HCT116 (cell line): ENCODE measurements at regions not wholly inside any gene's neighbourhood (a gene's known extent, or its start where the extent isn't known, plus 50 kb on each side); places are given as distances from the start of the nearest gene placed in this dataset.

Source experiments
- ATAC-seq: fragments of 200-7000 bp; cut with Tn5 transposase; 2 replicates; pipeline ENCODE4 v1.9.1; 2020; ENCODE audit warnings: mild to moderate bottlenecking, moderate library complexity
- BruUV-seq: library from RNA; stranded (reverse); fragments of 400-500 nt; replicated peaks from 2 replicates; lab custom pipeline; 2021; lab: Mats Ljungman, UMichigan
- CTCF ChIA-PET: fragments of 300-600 bp; sonication (Branson Sonifier 250); formaldehyde crosslinking; loops from one replicate; lab custom pipeline; 2021; ENCODE audit warnings: antibody characterized with exemption; lab: Charles Lee
- POLR2A ChIA-PET: fragments of 300-600, 350-600 bp; sonication (Branson Sonifier 250); formaldehyde crosslinking; loops from one replicate; lab custom pipeline; 2021; ENCODE audit warnings: antibody characterized with exemption; lab: Charles Lee
- RAD21 ChIA-PET, 2 experiments: fragments of 300-600 bp; sonication (Branson Sonifier 250); formaldehyde crosslinking; loops; one replicate each; lab custom pipeline; 2023; ENCODE audit warnings: low total read pairs in 2 of 2; ENCODE audit not compliant: uncharacterized antibody in 2 of 2, unreplicated experiment in 2 of 2, low non-redundant PET in 1 of 2; lab: Charles Lee
- DNase-seq: peaks from one replicate; pipeline ENCODE4 v3.0.0-alpha.2; 2010; ENCODE audit warnings: low read depth, low spot score
- H2AFZ ChIP-seq: fragments of 200-600 bp; shearing (Covaris generic), sonication (generic); 2 replicates; pipeline ENCODE4 v1.6.1; 2017; ENCODE audit warnings: low read depth, mixed run types, mixed read lengths, antibody characterized with exemption, low read length; ENCODE audit not compliant: poor library complexity, severe bottlenecking
- H3K27ac ChIP-seq: 2 replicates; pipeline ENCODE4 v1.5.1; 2012; ENCODE audit warnings: low read depth, low read length
- H3K27me3 ChIP-seq: fragments of 200-600 bp; sonication (generic); 2 replicates; pipeline ENCODE4 v1.6.1; 2016; ENCODE audit warnings: mixed run types, low read length, mixed read lengths; ENCODE audit not compliant: insufficient read depth
- H3K36me3 ChIP-seq, 2 experiments: fragments of 200-500 bp in 1 of 2; fragments of 200-600 bp in 1 of 2; sonication (Bioruptor generic) in 1 of 2; sonication (generic) in 1 of 2; 2 replicates each; pipeline versions ENCODE4 v1.5.1 to v1.6.1; 2014 to 2016; ENCODE audit warnings: low read length in 2 of 2, inconsistent platforms in 1 of 2, mixed read lengths in 1 of 2, mixed run types in 1 of 2; ENCODE audit not compliant: insufficient read depth in 2 of 2, control insufficient read depth in 1 of 2
- H3K4me1 ChIP-seq, 2 experiments: fragments of 200-600 bp in 1 of 2; sonication (generic) in 1 of 2; 2 replicates each; pipeline versions ENCODE4 v1.5.1 to v1.6.1; 2012 to 2017; ENCODE audit warnings: low read length in 2 of 2, inconsistent platforms in 1 of 2, mild to moderate bottlenecking in 1 of 2, mixed read lengths in 1 of 2, mixed run types in 1 of 2, moderate library complexity in 1 of 2; ENCODE audit not compliant: insufficient read depth in 2 of 2, control insufficient read depth in 1 of 2
- H3K4me2 ChIP-seq: fragments of 200-600 bp; sonication (generic); 2 replicates; pipeline ENCODE4 v1.6.1; 2017; ENCODE audit warnings: mixed run types, low read length, mixed read lengths
- H3K4me3 ChIP-seq, 2 experiments: fragments of 200-600 bp in 1 of 2; sonication (generic) in 1 of 2; replicated peaks in 1 of 2; 2 replicates each; pipeline ENCODE4 v1.5.1; 2011 to 2016; ENCODE audit warnings: low read length in 2 of 2, control low read depth in 1 of 2, low read depth in 1 of 2, mild to moderate bottlenecking in 1 of 2, mixed read lengths in 1 of 2, mixed run types in 1 of 2
- H3K79me2 ChIP-seq: fragments of 200-600 bp; sonication (generic); 2 replicates; pipeline ENCODE4 v1.6.1; 2017; ENCODE audit warnings: mild to moderate bottlenecking, mixed run types, low read length, moderate library complexity, mixed read lengths; ENCODE audit not compliant: insufficient read depth
- H3K9ac ChIP-seq: fragments of 200-600 bp; sonication (generic); 2 replicates; pipeline ENCODE4 v1.6.1; 2016; ENCODE audit warnings: low read length, mixed read lengths
- H3K9me2 ChIP-seq: fragments of 200-600 bp; sonication (generic), shearing (Covaris generic); 2 replicates; pipeline ENCODE4 v1.6.1; 2017; ENCODE audit warnings: mixed run types, mild to moderate bottlenecking, moderate library complexity; ENCODE audit not compliant: insufficient read depth
- H3K9me3 ChIP-seq, 2 experiments: fragments of 200-500 bp in 1 of 2; fragments of 200-600 bp in 1 of 2; sonication (Bioruptor generic) in 1 of 2; sonication (generic) in 1 of 2; 2 replicates each; pipeline ENCODE4 v1.6.1; 2014 to 2017; ENCODE audit warnings: low read length in 2 of 2, mixed read lengths in 2 of 2, inconsistent platforms in 1 of 2, low read depth in 1 of 2, mild to moderate bottlenecking in 1 of 2, mixed run types in 1 of 2, moderate library complexity in 1 of 2; ENCODE audit not compliant: control insufficient read depth in 1 of 2, insufficient read depth in 1 of 2
- H4K20me1 ChIP-seq: fragments of 200-600 bp; sonication (generic), shearing (Covaris generic); 2 replicates; pipeline ENCODE4 v1.6.1; 2017; ENCODE audit warnings: mixed run types, mild to moderate bottlenecking, moderate library complexity; ENCODE audit not compliant: insufficient read depth
- EGR1 ChIP-seq: IDR thresholded peaks from 2 replicates; pipeline ENCODE4 v1.6.1; 2012; ENCODE audit warnings: low read depth
- ELF1 ChIP-seq: IDR thresholded peaks from 2 replicates; pipeline ENCODE4 v1.6.1; 2012; ENCODE audit warnings: low read depth, borderline replicate concordance
- EZH2 ChIP-seq: fragments of 200-600 bp; sonication (generic); IDR thresholded peaks from 2 replicates; pipeline ENCODE4 v1.6.1; 2017; ENCODE audit warnings: antibody characterized with exemption, mixed run types
- EZH2phosphoT487 ChIP-seq: fragments of 200-600 bp; IDR thresholded peaks from 2 replicates; pipeline ENCODE4 v1.6.1; 2018; ENCODE audit warnings: antibody characterized with exemption, borderline replicate concordance
- JUND ChIP-seq: IDR thresholded peaks from 2 replicates; pipeline ENCODE4 v1.6.1; 2012
- POLR2A ChIP-seq: IDR thresholded peaks from 2 replicates; pipeline ENCODE4 v1.7.0; 2011; ENCODE audit warnings: borderline replicate concordance; ENCODE audit not compliant: insufficient read depth, insufficient read length; ENCODE audit errors: extremely low read depth
- POLR2AphosphoS5 ChIP-seq: IDR thresholded peaks from 2 replicates; pipeline ENCODE4 v1.6.1; 2011; ENCODE audit warnings: mild to moderate bottlenecking, low read depth, low read length, moderate library complexity
- RAD21 ChIP-seq: IDR thresholded peaks from 2 replicates; pipeline ENCODE4 v1.6.1; 2012; ENCODE audit warnings: low read depth, mild to moderate bottlenecking
- SP1 ChIP-seq: IDR thresholded peaks from 2 replicates; pipeline ENCODE4 v1.6.1; 2012; ENCODE audit warnings: low read depth
- SRF ChIP-seq: IDR thresholded peaks from 2 replicates; pipeline ENCODE4 v1.6.1; 2012; ENCODE audit warnings: low read depth
- ZFX ChIP-seq: fragments of 450-650 bp; IDR thresholded peaks from 2 replicates; pipeline ENCODE4 v1.6.1; 2017
- intact Hi-C: fragments of 100-400 bp; cut with micrococcal nuclease; formaldehyde crosslinking; loops from 2 replicates; pipeline ENCODE4 v1.10.0; 2022
- TF ChIP-seq, protein P1 (sequence below): IDR thresholded peaks from 2 replicates; pipeline ENCODE4 v1.6.1; 2012; ENCODE audit warnings: low read depth
- TF ChIP-seq, protein P2 (sequence below), 3 experiments: fragments of 200-600 bp in 1 of 3; sonication (generic) in 1 of 3; IDR thresholded peaks in 2 of 3; conservative IDR thresholded peaks in 1 of 3; 2 replicates each; pipeline ENCODE4 v1.5.1; 2012 to 2017; ENCODE audit warnings: low read depth in 2 of 3, low read length in 2 of 3, antibody characterized with exemption in 1 of 3, borderline replicate concordance in 1 of 3, control low read depth in 1 of 3, mild to moderate bottlenecking in 1 of 3, mixed read lengths in 1 of 3, mixed run types in 1 of 3, moderate library complexity in 1 of 3; ENCODE audit not compliant: insufficient read depth in 1 of 3
- TF ChIP-seq, protein P3 (sequence below): IDR thresholded peaks from 2 replicates; pipeline ENCODE4 v1.6.1; 2011; ENCODE audit warnings: mild to moderate bottlenecking, low read length, moderate library complexity; ENCODE audit not compliant: insufficient replicate concordance; ENCODE audit errors: extremely low read depth
- TF ChIP-seq, protein P4 (sequence below): IDR thresholded peaks from 2 replicates; pipeline ENCODE4 v1.6.1; 2012

DNA sequence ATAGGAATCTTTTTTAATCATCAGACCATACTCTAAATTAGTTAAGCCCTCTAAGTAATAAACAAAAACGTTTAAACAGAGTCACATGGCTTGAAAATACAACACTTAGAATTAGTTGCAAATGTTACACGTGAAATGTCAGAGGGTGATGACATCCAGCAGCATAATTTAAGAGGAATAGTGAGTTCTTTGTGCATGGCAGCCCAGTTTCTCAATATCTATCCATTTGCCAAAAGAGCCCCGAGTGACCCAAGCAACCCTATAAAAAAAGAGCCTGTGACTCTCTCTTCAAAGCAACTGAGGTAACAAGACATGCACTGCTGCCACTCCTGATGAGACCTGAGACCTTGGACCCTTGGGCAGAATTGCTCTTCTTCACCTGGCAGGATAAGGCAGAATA is 96.9 kb upstream of the RASA1 start (continued):
- TF ChIP-seq, protein P1, sequence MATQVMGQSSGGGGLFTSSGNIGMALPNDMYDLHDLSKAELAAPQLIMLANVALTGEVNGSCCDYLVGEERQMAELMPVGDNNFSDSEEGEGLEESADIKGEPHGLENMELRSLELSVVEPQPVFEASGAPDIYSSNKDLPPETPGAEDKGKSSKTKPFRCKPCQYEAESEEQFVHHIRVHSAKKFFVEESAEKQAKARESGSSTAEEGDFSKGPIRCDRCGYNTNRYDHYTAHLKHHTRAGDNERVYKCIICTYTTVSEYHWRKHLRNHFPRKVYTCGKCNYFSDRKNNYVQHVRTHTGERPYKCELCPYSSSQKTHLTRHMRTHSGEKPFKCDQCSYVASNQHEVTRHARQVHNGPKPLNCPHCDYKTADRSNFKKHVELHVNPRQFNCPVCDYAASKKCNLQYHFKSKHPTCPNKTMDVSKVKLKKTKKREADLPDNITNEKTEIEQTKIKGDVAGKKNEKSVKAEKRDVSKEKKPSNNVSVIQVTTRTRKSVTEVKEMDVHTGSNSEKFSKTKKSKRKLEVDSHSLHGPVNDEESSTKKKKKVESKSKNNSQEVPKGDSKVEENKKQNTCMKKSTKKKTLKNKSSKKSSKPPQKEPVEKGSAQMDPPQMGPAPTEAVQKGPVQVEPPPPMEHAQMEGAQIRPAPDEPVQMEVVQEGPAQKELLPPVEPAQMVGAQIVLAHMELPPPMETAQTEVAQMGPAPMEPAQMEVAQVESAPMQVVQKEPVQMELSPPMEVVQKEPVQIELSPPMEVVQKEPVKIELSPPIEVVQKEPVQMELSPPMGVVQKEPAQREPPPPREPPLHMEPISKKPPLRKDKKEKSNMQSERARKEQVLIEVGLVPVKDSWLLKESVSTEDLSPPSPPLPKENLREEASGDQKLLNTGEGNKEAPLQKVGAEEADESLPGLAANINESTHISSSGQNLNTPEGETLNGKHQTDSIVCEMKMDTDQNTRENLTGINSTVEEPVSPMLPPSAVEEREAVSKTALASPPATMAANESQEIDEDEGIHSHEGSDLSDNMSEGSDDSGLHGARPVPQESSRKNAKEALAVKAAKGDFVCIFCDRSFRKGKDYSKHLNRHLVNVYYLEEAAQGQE = no peak
- TF ChIP-seq, all 23 proteins: peak for 0

DNA sequence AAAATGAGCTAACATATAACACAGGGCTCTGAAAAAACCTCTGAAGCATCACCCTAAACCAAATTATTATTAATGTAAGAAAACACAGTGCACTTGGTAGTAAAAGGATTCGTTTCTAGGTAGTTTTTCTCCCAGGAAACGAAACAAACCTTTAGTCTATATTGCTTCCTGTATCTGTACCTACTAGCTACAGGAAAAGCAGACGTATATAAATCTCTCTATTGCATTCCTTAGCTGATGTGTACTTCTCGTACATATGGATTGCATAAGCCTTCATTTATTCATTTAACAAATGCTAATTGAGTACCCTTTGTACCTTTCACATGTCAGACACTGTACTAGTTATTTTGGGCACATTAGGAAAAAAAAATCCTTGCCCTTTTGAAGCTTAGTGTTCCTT is 85.0 kb upstream of the RASA1 start:
- POLR2A ChIA-PET = no interaction called here
- H3K9me2 ChIP-seq = no peaks in the 10 kb centered on the region
- CTCF ChIA-PET = no interaction called here
- ATAC-seq (no peak), DNase-seq (no peak)
- no peaks in the 10 kb centered on the region for H3K79me2 ChIP-seq
- RAD21 ChIA-PET = no interaction called here
- no peaks in the 10 kb centered on the region for H3K36me3 ChIP-seq
- intact Hi-C loops = no loop called here
- BruUV-seq = no TSS peak
- H3K4me1 ChIP-seq = no peaks in the 10 kb centered on the region
- H3K27me3 ChIP-seq = no peaks in the 10 kb centered on the region
- no peaks in the 10 kb centered on the region for H4K20me1 ChIP-seq
- no peak overlapping the region for H3K27ac ChIP-seq
- no peak overlapping the region for H2AFZ ChIP-seq
- no peak overlapping the region for H3K9ac ChIP-seq
- H3K9me3 ChIP-seq = no peaks in the 10 kb centered on the region
- no peak overlapping the region for H3K4me2 ChIP-seq
- no peak overlapping the region for H3K4me3 ChIP-seq
- TF ChIP-seq ELF1 (no peak), SRF (no peak), POLR2AphosphoS5 (no peak), EZH2phosphoT487 (no peak), EGR1 (no peak), ZFX (no peak), RAD21 (no peak), EZH2 (no peak), JUND (no peak), SP1 (no peak), POLR2A (no peak)
- TF ChIP-seq, protein P2, sequence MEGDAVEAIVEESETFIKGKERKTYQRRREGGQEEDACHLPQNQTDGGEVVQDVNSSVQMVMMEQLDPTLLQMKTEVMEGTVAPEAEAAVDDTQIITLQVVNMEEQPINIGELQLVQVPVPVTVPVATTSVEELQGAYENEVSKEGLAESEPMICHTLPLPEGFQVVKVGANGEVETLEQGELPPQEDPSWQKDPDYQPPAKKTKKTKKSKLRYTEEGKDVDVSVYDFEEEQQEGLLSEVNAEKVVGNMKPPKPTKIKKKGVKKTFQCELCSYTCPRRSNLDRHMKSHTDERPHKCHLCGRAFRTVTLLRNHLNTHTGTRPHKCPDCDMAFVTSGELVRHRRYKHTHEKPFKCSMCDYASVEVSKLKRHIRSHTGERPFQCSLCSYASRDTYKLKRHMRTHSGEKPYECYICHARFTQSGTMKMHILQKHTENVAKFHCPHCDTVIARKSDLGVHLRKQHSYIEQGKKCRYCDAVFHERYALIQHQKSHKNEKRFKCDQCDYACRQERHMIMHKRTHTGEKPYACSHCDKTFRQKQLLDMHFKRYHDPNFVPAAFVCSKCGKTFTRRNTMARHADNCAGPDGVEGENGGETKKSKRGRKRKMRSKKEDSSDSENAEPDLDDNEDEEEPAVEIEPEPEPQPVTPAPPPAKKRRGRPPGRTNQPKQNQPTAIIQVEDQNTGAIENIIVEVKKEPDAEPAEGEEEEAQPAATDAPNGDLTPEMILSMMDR (IDR thresholded peaks at IDR 0.05 in 2 of 3, conservative IDR thresholded peaks at IDR 0.05 in 1 of 3; ENCODE audit: borderline replicate concordance in 1 of 3, insufficient read depth in 1 of 3, low read depth in 2 of 3, low read length in 2 of 3) = no peak
- TF ChIP-seq, protein P3, sequence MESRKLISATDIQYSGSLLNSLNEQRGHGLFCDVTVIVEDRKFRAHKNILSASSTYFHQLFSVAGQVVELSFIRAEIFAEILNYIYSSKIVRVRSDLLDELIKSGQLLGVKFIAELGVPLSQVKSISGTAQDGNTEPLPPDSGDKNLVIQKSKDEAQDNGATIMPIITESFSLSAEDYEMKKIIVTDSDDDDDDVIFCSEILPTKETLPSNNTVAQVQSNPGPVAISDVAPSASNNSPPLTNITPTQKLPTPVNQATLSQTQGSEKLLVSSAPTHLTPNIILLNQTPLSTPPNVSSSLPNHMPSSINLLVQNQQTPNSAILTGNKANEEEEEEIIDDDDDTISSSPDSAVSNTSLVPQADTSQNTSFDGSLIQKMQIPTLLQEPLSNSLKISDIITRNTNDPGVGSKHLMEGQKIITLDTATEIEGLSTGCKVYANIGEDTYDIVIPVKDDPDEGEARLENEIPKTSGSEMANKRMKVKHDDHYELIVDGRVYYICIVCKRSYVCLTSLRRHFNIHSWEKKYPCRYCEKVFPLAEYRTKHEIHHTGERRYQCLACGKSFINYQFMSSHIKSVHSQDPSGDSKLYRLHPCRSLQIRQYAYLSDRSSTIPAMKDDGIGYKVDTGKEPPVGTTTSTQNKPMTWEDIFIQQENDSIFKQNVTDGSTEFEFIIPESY = no peak
- TF ChIP-seq, protein P4, sequence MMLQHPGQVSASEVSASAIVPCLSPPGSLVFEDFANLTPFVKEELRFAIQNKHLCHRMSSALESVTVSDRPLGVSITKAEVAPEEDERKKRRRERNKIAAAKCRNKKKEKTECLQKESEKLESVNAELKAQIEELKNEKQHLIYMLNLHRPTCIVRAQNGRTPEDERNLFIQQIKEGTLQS = no peak
- TF ChIP-seq, protein P1 = no peak
